ENCODE measurements at regions not wholly inside any gene's neighbourhood (a gene's known extent, or its start where the extent isn't known, plus 50 kb on each side); places are given as distances from the start of the nearest gene placed in this dataset.

GRCh38 chr2:12096788-12097449 lies 350.5 kb downstream of the LPIN1 start:
- H3K4me3 ChIP-seq (ENCODE audit: low read depth, low read length), result no peak overlapping the region
- DNase-seq (ENCODE audit: low read depth), result no peak
- TF ChIP-seq CTCF (IDR thresholded peaks at IDR 0.05; ENCODE audit: insufficient read depth, low read length), result no peak

- H3K4me3 ChIP-seq (ENCODE audit: low read depth, low read length), result no peak overlapping the region
- no peak for TF ChIP-seq CTCF (IDR thresholded peaks at IDR 0.05; ENCODE audit: insufficient read depth, low read length)
- DNase-seq (ENCODE audit: low read depth), result no peak
Measured at GRCh38 chr2:12097859-12098258, 351.4 kb downstream of the LPIN1 start.

- H3K4me3 ChIP-seq (ENCODE audit: low read depth, low read length), result no peak overlapping the region
- no peak for DNase-seq (ENCODE audit: low read depth)
- no peak for TF ChIP-seq CTCF (IDR thresholded peaks at IDR 0.05; ENCODE audit: insufficient read depth, low read length)
Measured at GRCh38 chr2:12099374-12099773, 352.9 kb downstream of the LPIN1 start.

- TF ChIP-seq CTCF (IDR thresholded peaks at IDR 0.05; ENCODE audit: insufficient read depth, low read length), result no peak
- no peak for DNase-seq (ENCODE audit: low read depth)
- H3K4me3 ChIP-seq (ENCODE audit: low read depth, low read length), result no peak overlapping the region
Measured at GRCh38 chr2:12102679-12103078, 356.2 kb downstream of the LPIN1 start.

- no peak overlapping the region for H3K4me3 ChIP-seq (ENCODE audit: low read depth, low read length)
- TF ChIP-seq CTCF (IDR thresholded peaks at IDR 0.05; ENCODE audit: insufficient read depth, low read length), result no peak
- DNase-seq (ENCODE audit: low read depth), result no peak
Measured at GRCh38 chr2:12105180-12105579, 358.7 kb downstream of the LPIN1 start.

GRCh38 chr2:12106440-12107080 lies 360.1 kb downstream of the LPIN1 start:
- no peak for TF ChIP-seq CTCF (IDR thresholded peaks at IDR 0.05; ENCODE audit: insufficient read depth, low read length)
- peak; percentile 97 for DNase-seq (ENCODE audit: low read depth)
- H3K4me3 ChIP-seq (ENCODE audit: low read depth, low read length), result no peak overlapping the region
